GM12865 (cell line): ENCODE measurements at regions not wholly inside any gene's neighbourhood (a gene's known extent, or its start where the extent isn't known, plus 50 kb on each side); places are given as distances from the start of the nearest gene placed in this dataset.
A peak's percentile ranks its signal among the peaks of the same experiment; 100 is the strongest.
"Not testable (repeated sequence)": the region's sequence is repeated elsewhere in the genome, so short reads cannot be mapped to it uniquely, and the experiment has no call there.

Experiments
- DNase-seq: peaks from one replicate; pipeline ENCODE4 v3.0.0; 2010; ENCODE audit warnings: low read depth
- H3K4me3 ChIP-seq: 2 replicates; pipeline ENCODE4 v1.5.1; 2011; ENCODE audit warnings: mild to moderate bottlenecking, low read depth, low read length, control low read depth
- CTCF ChIP-seq: IDR thresholded peaks from 2 replicates; pipeline ENCODE4 v1.5.1; 2011; ENCODE audit warnings: low read length, control low read depth, low read depth, inconsistent platforms; ENCODE audit not compliant: insufficient read depth; ENCODE audit errors: missing control alignments

DNA sequence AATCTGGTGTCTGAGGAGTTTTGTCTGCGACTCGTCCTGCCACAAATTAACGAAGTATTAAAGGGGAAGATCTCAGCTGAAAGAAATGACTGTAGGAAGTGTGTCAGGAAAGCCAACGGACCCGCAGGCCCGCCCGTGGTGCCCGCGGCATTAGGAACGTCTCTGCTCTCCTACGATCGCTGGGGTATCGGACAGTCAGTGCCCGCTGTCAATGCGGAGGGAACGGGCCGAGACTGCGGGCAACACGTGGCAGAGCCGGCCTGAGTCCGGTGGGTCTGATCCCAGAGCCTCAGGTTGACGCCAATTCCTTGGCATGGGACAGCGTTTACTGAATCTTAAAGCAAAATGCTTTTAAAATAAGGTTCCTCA, 128.7 kb downstream of the KBTBD2 start:
- no peak for TF ChIP-seq CTCF
- H3K4me3 ChIP-seq: no peak overlapping the region
- no peak for DNase-seq

GRCh38 chr7:32762206-32762924, 129.2 kb downstream of the KBTBD2 start:
- DNase-seq, H3K4me3 ChIP-seq: not testable (repeated sequence)

DNA sequence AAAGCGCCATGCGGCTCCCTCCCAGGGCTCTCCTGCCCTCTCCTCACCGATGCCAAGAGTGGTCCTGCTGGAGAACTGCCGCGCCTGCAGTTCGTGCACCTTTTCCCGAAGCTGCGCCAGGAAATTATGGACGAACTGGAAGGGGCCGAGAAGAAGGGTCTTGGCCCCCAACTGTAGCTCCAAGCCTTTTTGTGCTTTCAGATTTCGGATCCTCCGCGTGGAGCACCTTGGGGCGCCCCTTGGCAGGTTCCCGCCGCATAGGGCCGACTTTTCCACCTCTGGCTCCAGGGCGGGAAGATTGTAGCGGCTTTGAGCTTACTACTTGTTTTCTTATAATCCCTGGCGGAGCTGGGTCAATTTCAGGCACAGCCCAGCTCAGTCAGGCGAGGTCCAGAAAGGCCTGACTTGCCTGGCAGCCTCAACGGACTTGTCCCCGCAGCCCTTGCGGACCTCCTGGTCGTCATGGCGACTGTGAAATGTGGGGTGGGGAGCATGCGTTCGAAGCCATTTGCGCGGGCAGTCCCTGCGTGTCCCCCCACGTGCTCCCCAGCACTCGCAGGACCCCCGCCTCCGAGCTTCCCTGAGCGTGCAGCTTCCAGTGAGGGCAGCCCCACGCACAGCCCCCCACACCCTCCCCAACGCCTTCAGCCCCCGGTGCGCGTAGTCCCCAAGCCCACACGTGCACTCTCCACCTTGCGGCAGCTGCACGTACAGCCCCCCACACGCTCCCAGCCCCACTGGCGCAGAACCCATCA, 129.9 kb downstream of the KBTBD2 start:
- no peak for DNase-seq

GRCh38 chr7:32760755-32761154, 130.8 kb downstream of the KBTBD2 start:
- not testable (repeated sequence) for DNase-seq, H3K4me3 ChIP-seq

More for the DNA sequence above, 129.9 kb downstream of the KBTBD2 start:
- H3K4me3 ChIP-seq: no peak overlapping the region
- no peak for TF ChIP-seq CTCF

DNA sequence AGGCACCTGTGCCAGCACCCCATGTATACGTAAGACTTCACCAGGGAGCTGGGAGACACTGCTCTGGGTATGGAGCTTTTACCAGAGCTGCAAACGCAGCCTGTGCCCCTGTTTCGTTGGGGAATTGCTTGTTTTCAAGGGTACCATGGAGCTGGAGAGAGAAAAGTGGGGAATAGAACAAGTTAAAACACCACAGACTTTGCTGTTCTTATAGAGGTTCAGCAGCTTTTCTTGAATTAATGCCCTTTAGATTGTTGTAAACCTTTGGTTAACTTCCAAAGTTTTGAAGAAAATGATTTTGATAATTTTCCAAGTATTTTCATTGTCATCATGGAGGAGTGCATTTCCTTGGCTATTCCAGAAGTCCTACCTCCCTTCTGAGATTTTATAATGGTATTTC, 131.7 kb downstream of the KBTBD2 start:
- not testable (repeated sequence) for DNase-seq, H3K4me3 ChIP-seq

- DNase-seq: not testable (repeated sequence)
These were observed 137.7 kb downstream of the KBTBD2 start for GRCh38 chr7:32753872-32754271.

GRCh38 chr7:32748337-32748736, 143.2 kb downstream of the KBTBD2 start:
- not testable (repeated sequence) for H3K4me3 ChIP-seq, DNase-seq

More at GRCh38 chr7:32753872-32754271, 137.7 kb downstream of the KBTBD2 start:
- H3K4me3 ChIP-seq: not testable (repeated sequence)

GRCh38 chr7:32747443-32748148, 144.0 kb downstream of the KBTBD2 start:
- DNase-seq: not testable (repeated sequence)

DNA sequence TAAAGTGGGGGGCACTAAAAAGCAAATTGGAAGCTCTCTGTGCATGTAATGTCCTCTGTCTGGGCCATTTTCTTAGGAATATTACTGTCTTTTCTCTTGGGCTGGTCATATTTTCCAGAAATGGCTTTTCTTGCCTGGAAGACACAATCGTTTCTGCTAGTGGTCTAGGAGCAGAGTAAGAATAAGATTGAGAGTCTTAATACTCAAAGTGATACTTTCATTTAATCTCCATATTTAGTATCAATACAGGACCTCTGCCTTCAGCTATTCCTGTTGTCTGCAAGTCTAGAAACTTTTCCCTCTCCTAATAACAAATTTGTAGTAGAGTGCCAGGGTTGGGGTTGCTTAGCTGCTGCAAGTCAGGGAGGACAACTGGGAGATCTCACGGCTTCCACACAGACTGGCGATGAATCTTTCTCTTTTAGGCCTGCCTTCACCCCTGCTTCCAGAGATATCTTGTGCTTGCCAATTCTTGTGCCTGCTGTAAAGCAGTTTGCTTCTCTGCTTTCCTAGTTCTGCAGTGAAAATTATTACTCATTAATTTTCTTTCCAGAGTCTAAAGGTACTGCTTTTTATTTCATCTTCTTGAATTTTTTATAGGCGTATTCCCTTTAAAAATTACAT, 149.6 kb downstream of the KBTBD2 start:
- not testable (repeated sequence) for DNase-seq, H3K4me3 ChIP-seq

More at GRCh38 chr7:32747443-32748148, 144.0 kb downstream of the KBTBD2 start:
- not testable (repeated sequence) for H3K4me3 ChIP-seq

- not testable (repeated sequence) for H3K4me3 ChIP-seq, DNase-seq
These were observed 151.8 kb downstream of the KBTBD2 start for GRCh38 chr7:32739749-32740148.

GRCh38 chr7:32738390-32738789, 153.2 kb downstream of the KBTBD2 start:
- not testable (repeated sequence) for H3K4me3 ChIP-seq, DNase-seq

- peak; percentile 3 for DNase-seq
- not testable (repeated sequence) for H3K4me3 ChIP-seq
These were observed 158.8 kb downstream of the KBTBD2 start for GRCh38 chr7:32732767-32733166.

DNA sequence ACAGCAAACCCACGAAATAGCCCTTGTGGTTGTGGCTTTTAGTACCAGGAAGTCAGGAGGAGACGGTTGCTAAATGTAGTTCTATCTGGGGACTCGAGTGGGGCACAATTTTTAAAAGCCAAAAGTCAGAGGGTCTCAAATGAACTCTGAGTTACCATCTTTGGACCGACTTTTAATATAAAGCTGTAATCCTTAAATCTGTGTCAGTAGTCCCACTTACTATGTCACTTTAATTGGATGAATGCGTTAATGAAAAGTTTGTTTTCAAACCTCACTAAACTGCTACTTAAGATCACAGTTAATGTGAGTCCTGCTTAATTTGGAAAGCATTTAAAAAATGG, 162.3 kb downstream of the KBTBD2 start:
- H3K4me3 ChIP-seq, DNase-seq: not testable (repeated sequence)

DNA sequence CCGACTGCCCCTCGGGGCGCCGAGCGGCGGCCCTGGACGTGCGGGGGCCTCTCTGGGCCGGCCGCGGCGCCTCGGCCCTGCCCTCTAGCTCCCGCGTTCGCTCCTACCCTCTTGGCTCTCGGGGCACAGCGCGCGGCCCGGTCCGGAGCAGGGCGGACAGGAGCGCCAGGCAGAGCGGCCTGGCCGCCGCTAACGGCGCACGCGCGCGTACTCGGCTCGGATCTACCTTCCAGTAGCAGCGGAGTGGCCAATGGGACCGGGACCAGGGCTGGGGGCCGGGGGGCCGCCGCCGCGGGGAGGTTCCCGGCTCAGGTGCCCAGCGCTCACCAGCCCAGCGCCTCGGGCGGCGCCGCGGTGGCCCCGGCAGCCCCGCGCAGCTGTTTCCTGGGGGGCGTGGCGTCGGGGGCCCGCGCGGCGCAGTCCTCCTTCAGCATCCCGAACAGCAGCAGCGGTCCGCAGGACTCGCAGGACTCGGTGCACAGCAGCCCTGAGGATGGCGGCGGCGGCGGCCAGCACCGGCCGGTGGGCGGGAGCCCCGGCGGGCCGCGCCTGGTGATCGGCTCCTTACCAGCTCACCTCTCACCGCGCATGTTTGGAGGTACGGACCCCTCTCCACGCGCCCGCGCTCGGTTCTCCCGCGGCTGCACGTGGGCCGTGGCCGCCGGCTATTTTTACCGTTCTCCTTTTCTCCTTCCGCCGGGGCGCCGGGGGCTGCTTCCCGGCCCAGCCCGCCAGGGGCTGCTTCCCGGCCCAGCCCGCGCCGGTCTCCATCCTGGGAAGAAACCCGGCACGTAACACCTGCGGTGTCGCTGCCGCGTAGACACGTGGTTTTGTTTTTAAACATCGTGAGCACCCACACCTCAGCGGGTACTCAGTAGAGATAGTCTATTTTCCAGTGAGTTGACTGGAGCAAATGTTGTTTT, 162.9 kb downstream of the KBTBD2 start:
- peak; percentile 63 for DNase-seq
- H3K4me3 ChIP-seq: peak overlapping the region; percentile 65

- peak; percentile 65 for DNase-seq
- H3K4me3 ChIP-seq: peak overlapping the region; percentile 65
These were observed 163.8 kb downstream of the KBTBD2 start for GRCh38 chr7:32727483-32728411.
